GM12878 (cell line): ENCODE measurements at regions not wholly inside any gene's neighbourhood (a gene's known extent, or its start where the extent isn't known, plus 50 kb on each side); places are given as distances from the start of the nearest gene placed in this dataset.

Experiments used
- ATAC-seq: fragments of 200-7000 bp; cut with Tn5 transposase; 3 replicates; pipeline ENCODE4 v1.9.1; 2020; ENCODE audit warnings: mild to moderate bottlenecking, moderate library complexity
- BruUV-seq: library from RNA; stranded (reverse); fragments of 400-500 nt; replicated peaks from 2 replicates; lab custom pipeline; 2021; lab: Mats Ljungman, UMichigan
- CTCF ChIA-PET: fragments of 300-600 bp; sonication (Branson Sonifier 250); formaldehyde crosslinking; extraction: SDS; loops from one replicate; lab custom pipeline; 2021; ENCODE audit warnings: inconsistent platforms; lab: Yijun Ruan, JAX
- POLR2A ChIA-PET: fragments of 350-600 bp; formaldehyde crosslinking; extraction: SDS; loops from one replicate; lab custom pipeline; 2021; ENCODE audit warnings: inconsistent platforms; lab: Charles Lee
- RAD21 ChIA-PET: fragments of 300-600 bp; sonication (Branson Sonifier 250); formaldehyde crosslinking; loops from one replicate; lab custom pipeline; 2023; ENCODE audit warnings: antibody characterized with exemption; ENCODE audit not compliant: unreplicated experiment; lab: Charles Lee
- SMC1A ChIA-PET: fragments of 300-600 bp; sonication (Branson Sonifier 250); formaldehyde crosslinking; loops from one replicate; lab custom pipeline; 2023; ENCODE audit not compliant: unreplicated experiment, uncharacterized antibody; lab: Charles Lee
- DNase-seq: peaks from one replicate; pipeline ENCODE4 v3.0.0-alpha.2; 2011; ENCODE audit warnings: low read depth, low spot score
- FAIRE-seq: peaks from 3 replicates; lab custom pipeline; 2011; peaks lifted over from hg19 to GRCh38; lab: Jason Lieb, UNC
- H2AFZ ChIP-seq: 2 replicates; pipeline ENCODE4 v1.6.0; 2011; ENCODE audit warnings: low read depth, low read length, control low read depth; ENCODE audit not compliant: control insufficient read depth
- H3K27ac ChIP-seq: 2 replicates; pipeline ENCODE4 v1.5.1; 2011; ENCODE audit warnings: control low read depth; ENCODE audit not compliant: control insufficient read depth, insufficient read depth
- H3K27me3 ChIP-seq, 2 experiments: replicated peaks in 1 of 2; 2 replicates each; pipeline versions ENCODE4 v1.6.0 to v1.6.1; 2011; ENCODE audit warnings: low read length in 1 of 2; ENCODE audit not compliant: control insufficient read depth in 2 of 2, insufficient read depth in 2 of 2
- H3K36me3 ChIP-seq, 2 experiments: 2 replicates each; pipeline ENCODE4 v1.5.1; 2011; ENCODE audit warnings: low read length in 1 of 2; ENCODE audit not compliant: control insufficient read depth in 2 of 2, insufficient read depth in 2 of 2
- H3K4me1 ChIP-seq: 2 replicates; pipeline ENCODE4 v1.6.1; 2011; ENCODE audit warnings: mild to moderate bottlenecking, low read length, moderate library complexity, mixed read lengths; ENCODE audit not compliant: control insufficient read depth, insufficient read depth
- H3K4me2 ChIP-seq: 2 replicates; pipeline ENCODE4 v1.6.0; 2011; ENCODE audit warnings: control low read depth; ENCODE audit not compliant: control insufficient read depth, insufficient read depth
- H3K4me3 ChIP-seq: fragments of 200-600 bp; sonication (generic); 2 replicates; pipeline ENCODE4 v1.5.1; 2016
- H3K79me2 ChIP-seq: 2 replicates; pipeline ENCODE4 v1.6.0; 2011; ENCODE audit warnings: low read length; ENCODE audit not compliant: control insufficient read depth, insufficient read depth
- H3K9ac ChIP-seq: 2 replicates; pipeline ENCODE4 v1.8.0; 2011; ENCODE audit warnings: low read length, control low read depth, mixed read lengths; ENCODE audit not compliant: control insufficient read depth, insufficient read depth
- H3K9me3 ChIP-seq: replicated peaks from 3 replicates; pipeline ENCODE4 v1.5.1; 2011; ENCODE audit warnings: mild to moderate bottlenecking, low read length; ENCODE audit not compliant: control insufficient read depth, insufficient read depth
- H4K20me1 ChIP-seq: 2 replicates; pipeline ENCODE4 v1.6.0; 2011; ENCODE audit not compliant: control insufficient read depth, insufficient read depth
- ETV6 ChIP-seq, 2 experiments: fragments of 450-650 bp in 1 of 2; IDR thresholded peaks in 1 of 2; conservative IDR thresholded peaks in 1 of 2; 2 replicates each; pipeline ENCODE4 v1.6.1; 2014; ENCODE audit warnings: antibody characterized with exemption in 1 of 2, borderline replicate concordance in 1 of 2, low read depth in 1 of 2, mild to moderate bottlenecking in 1 of 2, moderate library complexity in 1 of 2
- MXI1 ChIP-seq: fragments of 150-350 bp; IDR thresholded peaks from 2 replicates; pipeline ENCODE4 v1.6.1; 2011; ENCODE audit warnings: low read depth, mild to moderate bottlenecking, inconsistent platforms, low read length, improper control_type of control experiment
- NFXL1 ChIP-seq: fragments of 450-650 bp; IDR thresholded peaks from 2 replicates; pipeline ENCODE4 v1.6.1; 2017; ENCODE audit warnings: antibody characterized with exemption, mild to moderate bottlenecking, borderline replicate concordance
- POLR2AphosphoS2 ChIP-seq: IDR thresholded peaks from 2 replicates; pipeline ENCODE4 v1.6.1; 2011; ENCODE audit warnings: low read depth, mild to moderate bottlenecking, low read length, improper control_type of control experiment, moderate library complexity
- RB1 ChIP-seq: fragments of 450-650 bp; formaldehyde crosslinking; IDR thresholded peaks from 2 replicates; pipeline ENCODE4 v1.6.1; 2017; ENCODE audit warnings: mild to moderate bottlenecking, borderline replicate concordance
- SIX5 ChIP-seq: IDR thresholded peaks from 2 replicates; pipeline ENCODE4 v1.6.1; 2011; ENCODE audit warnings: mild to moderate bottlenecking, low read depth, low read length, moderate library complexity; ENCODE audit not compliant: severe bottlenecking
- SMAD1 ChIP-seq: fragments of 450-650 bp; IDR thresholded peaks from 2 replicates; pipeline ENCODE4 v1.6.1; 2018; ENCODE audit warnings: mild to moderate bottlenecking, low read depth; ENCODE audit not compliant: partially characterized antibody
- WRNIP1 ChIP-seq: IDR thresholded peaks from 2 replicates; pipeline ENCODE4 v1.6.1; 2011; ENCODE audit warnings: low read depth, low read length, improper control_type of control experiment, borderline replicate concordance
- ZBED1 ChIP-seq: IDR thresholded peaks from 2 replicates; pipeline ENCODE4 v1.6.1; 2016; ENCODE audit warnings: borderline replicate concordance
- ZSCAN29 ChIP-seq: fragments of 450-650 bp; IDR thresholded peaks from 2 replicates; pipeline ENCODE4 v1.6.1; 2017; ENCODE audit warnings: mild to moderate bottlenecking, moderate library complexity
- WGBS: methylation state at CpG from one replicate; pipeline ENCODE4 v1.1.6; 2016; ENCODE audit warnings: low lambda C conversion rate; ENCODE audit not compliant: insufficient replicate concordance, insufficient coverage; ENCODE audit errors: missing lambda C conversion rate; 5-methylcytosine and 5-hydroxymethylcytosine counted together
- in situ Hi-C: fragments of 300-500 bp; cut with MboI; formaldehyde crosslinking; loops from 9 replicates; pipeline ENCODE4 v1.14.3; 2018; ENCODE audit warnings: mixed read lengths
- intact Hi-C: fragments of 100-400 bp; cut with micrococcal nuclease; formaldehyde crosslinking; loops from one replicate; pipeline ENCODE4 v1.14.2; 2022; ENCODE audit not compliant: unreplicated experiment
- TF ChIP-seq, protein P1 (sequence below): IDR thresholded peaks from 2 replicates; pipeline ENCODE4 v1.6.1; 2012; ENCODE audit warnings: low read depth, low read length, improper control_type of control experiment
- TF ChIP-seq, protein P2 (sequence below): IDR thresholded peaks from 2 replicates; pipeline ENCODE4 v1.6.1; 2012; ENCODE audit warnings: improper control_type of control experiment, low read depth, low read length; ENCODE audit not compliant: insufficient replicate concordance
- TF ChIP-seq, protein P3 (sequence below): IDR thresholded peaks from 2 replicates; pipeline ENCODE4 v1.6.1; 2011; ENCODE audit warnings: mild to moderate bottlenecking, low read depth, low read length, moderate library complexity; ENCODE audit not compliant: insufficient replicate concordance
- TF ChIP-seq, protein P4 (sequence below): fragments of 150-350 bp; IDR thresholded peaks from 2 replicates; pipeline ENCODE4 v1.6.1; 2016; ENCODE audit warnings: low read depth, low read length

DNA sequence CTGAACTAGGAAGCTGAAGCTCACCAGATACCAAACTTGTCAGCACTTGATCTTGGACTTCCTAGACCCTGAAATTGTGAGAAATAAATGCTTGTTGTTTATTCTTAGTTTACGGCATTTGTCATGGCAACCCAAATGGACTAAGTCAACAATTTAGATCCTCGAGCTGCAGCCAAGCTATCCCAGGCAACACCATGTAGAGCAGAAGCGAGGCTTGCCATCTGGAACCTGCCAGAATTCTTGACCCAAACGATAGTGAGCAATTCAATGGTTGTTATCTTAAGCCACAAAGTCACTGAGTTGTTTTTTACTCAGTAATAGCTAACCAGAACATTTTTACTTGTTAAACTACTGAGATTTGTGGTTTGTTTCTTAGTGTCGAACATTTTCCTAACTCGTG lies 458.5 kb upstream of the FLRT2 start:
- POLR2A ChIA-PET: no interaction called here
- Histone ChIP-seq H3K4me1 (no peaks in the 10 kb centered on the region), H3K4me2 (no peak overlapping the region), H3K4me3 (no peak overlapping the region), H3K9ac (no peak overlapping the region), H3K36me3 (no peaks in the 10 kb centered on the region), H3K9me3 (no peaks in the 10 kb centered on the region), H2AFZ (no peak overlapping the region), H3K27me3 (no peaks in the 10 kb centered on the region), H3K27ac (no peak overlapping the region), H3K79me2 (no peaks in the 10 kb centered on the region), H4K20me1 (no peaks in the 10 kb centered on the region)
- intact Hi-C loops: no loop called here
- RAD21 ChIA-PET: no interaction called here
- BruUV-seq: no TSS peak
- in situ Hi-C loops: no loop called here
- WGBS: 16% methylated on average over 6 of the region's 6 CpGs
- DNase-seq (no peak), ATAC-seq (no peak), FAIRE-seq (no peak)
- CTCF ChIA-PET: interaction anchor here (0.6 kb wide), 1 partner anchor 8 kb away, joined by 3 read pairs; no protein-coding TSS in a partner anchor
- SMC1A ChIA-PET: no interaction called here
- TF ChIP-seq ZBED1 (no peak), WRNIP1 (no peak), ZSCAN29 (no peak), SMAD1 (no peak), RB1 (no peak), ETV6 (conservative IDR thresholded peaks at IDR 0.05 in 1 of 2, IDR thresholded peaks at IDR 0.05 in 1 of 2; ENCODE audit: borderline replicate concordance in 1 of 2, low read depth in 1 of 2) (no peak), SIX5 (no peak), MXI1 (no peak), POLR2AphosphoS2 (no peak), NFXL1 (no peak)
- TF ChIP-seq, protein P1, sequence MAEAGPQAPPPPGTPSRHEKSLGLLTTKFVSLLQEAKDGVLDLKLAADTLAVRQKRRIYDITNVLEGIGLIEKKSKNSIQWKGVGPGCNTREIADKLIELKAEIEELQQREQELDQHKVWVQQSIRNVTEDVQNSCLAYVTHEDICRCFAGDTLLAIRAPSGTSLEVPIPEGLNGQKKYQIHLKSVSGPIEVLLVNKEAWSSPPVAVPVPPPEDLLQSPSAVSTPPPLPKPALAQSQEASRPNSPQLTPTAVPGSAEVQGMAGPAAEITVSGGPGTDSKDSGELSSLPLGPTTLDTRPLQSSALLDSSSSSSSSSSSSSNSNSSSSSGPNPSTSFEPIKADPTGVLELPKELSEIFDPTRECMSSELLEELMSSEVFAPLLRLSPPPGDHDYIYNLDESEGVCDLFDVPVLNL: no peak
- TF ChIP-seq, protein P2, sequence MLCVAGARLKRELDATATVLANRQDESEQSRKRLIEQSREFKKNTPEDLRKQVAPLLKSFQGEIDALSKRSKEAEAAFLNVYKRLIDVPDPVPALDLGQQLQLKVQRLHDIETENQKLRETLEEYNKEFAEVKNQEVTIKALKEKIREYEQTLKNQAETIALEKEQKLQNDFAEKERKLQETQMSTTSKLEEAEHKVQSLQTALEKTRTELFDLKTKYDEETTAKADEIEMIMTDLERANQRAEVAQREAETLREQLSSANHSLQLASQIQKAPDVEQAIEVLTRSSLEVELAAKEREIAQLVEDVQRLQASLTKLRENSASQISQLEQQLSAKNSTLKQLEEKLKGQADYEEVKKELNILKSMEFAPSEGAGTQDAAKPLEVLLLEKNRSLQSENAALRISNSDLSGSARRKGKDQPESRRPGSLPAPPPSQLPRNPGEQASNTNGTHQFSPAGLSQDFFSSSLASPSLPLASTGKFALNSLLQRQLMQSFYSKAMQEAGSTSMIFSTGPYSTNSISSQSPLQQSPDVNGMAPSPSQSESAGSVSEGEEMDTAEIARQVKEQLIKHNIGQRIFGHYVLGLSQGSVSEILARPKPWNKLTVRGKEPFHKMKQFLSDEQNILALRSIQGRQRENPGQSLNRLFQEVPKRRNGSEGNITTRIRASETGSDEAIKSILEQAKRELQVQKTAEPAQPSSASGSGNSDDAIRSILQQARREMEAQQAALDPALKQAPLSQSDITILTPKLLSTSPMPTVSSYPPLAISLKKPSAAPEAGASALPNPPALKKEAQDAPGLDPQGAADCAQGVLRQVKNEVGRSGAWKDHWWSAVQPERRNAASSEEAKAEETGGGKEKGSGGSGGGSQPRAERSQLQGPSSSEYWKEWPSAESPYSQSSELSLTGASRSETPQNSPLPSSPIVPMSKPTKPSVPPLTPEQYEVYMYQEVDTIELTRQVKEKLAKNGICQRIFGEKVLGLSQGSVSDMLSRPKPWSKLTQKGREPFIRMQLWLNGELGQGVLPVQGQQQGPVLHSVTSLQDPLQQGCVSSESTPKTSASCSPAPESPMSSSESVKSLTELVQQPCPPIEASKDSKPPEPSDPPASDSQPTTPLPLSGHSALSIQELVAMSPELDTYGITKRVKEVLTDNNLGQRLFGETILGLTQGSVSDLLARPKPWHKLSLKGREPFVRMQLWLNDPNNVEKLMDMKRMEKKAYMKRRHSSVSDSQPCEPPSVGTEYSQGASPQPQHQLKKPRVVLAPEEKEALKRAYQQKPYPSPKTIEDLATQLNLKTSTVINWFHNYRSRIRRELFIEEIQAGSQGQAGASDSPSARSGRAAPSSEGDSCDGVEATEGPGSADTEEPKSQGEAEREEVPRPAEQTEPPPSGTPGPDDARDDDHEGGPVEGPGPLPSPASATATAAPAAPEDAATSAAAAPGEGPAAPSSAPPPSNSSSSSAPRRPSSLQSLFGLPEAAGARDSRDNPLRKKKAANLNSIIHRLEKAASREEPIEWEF: no peak
- TF ChIP-seq, protein P3, sequence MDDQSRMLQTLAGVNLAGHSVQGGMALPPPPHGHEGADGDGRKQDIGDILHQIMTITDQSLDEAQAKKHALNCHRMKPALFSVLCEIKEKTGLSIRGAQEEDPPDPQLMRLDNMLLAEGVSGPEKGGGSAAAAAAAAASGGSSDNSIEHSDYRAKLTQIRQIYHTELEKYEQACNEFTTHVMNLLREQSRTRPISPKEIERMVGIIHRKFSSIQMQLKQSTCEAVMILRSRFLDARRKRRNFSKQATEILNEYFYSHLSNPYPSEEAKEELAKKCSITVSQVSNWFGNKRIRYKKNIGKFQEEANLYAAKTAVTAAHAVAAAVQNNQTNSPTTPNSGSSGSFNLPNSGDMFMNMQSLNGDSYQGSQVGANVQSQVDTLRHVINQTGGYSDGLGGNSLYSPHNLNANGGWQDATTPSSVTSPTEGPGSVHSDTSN: no peak
- TF ChIP-seq, protein P4, sequence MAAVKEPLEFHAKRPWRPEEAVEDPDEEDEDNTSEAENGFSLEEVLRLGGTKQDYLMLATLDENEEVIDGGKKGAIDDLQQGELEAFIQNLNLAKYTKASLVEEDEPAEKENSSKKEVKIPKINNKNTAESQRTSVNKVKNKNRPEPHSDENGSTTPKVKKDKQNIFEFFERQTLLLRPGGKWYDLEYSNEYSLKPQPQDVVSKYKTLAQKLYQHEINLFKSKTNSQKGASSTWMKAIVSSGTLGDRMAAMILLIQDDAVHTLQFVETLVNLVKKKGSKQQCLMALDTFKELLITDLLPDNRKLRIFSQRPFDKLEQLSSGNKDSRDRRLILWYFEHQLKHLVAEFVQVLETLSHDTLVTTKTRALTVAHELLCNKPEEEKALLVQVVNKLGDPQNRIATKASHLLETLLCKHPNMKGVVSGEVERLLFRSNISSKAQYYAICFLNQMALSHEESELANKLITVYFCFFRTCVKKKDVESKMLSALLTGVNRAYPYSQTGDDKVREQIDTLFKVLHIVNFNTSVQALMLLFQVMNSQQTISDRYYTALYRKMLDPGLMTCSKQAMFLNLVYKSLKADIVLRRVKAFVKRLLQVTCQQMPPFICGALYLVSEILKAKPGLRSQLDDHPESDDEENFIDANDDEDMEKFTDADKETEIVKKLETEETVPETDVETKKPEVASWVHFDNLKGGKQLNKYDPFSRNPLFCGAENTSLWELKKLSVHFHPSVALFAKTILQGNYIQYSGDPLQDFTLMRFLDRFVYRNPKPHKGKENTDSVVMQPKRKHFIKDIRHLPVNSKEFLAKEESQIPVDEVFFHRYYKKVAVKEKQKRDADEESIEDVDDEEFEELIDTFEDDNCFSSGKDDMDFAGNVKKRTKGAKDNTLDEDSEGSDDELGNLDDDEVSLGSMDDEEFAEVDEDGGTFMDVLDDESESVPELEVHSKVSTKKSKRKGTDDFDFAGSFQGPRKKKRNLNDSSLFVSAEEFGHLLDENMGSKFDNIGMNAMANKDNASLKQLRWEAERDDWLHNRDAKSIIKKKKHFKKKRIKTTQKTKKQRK: no peak
